Activated naive CD4-positive, alpha-beta T cell (primary cell): ENCODE measurements at regions not wholly inside any gene's neighbourhood (a gene's known extent, or its start where the extent isn't known, plus 50 kb on each side); places are given as distances from the start of the nearest gene placed in this dataset.

ENCODE experiments used
- DNase-seq, 4 experiments: peaks; one replicate each; lab custom pipeline; 2025; lab: John Stamatoyannopoulos, UW

GRCh38 chr11:70930215-70930614, 322.2 kb downstream of the SHANK2 start:
- DNase-seq = no peak

DNA sequence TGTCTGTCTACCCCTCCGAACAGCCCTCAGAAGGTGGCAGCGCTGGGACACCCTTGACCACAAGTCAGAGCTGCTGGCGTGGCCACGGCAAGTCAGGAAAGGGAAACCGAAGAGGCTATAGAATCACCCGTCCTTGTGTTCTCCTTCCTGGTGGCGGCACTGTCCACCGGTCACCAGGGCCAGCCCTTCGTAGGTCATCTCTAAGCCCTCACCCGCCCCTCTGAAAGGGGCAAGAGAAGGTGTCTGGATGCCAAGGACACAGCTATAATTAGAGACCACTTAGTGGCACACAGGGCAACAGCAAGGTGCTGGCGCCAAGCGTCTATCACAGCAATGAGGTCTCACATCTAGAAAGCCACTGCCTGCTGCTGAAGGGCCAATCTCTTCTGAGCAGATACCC, 320.9 kb downstream of the SHANK2 start:
- DNase-seq = no peak

DNA sequence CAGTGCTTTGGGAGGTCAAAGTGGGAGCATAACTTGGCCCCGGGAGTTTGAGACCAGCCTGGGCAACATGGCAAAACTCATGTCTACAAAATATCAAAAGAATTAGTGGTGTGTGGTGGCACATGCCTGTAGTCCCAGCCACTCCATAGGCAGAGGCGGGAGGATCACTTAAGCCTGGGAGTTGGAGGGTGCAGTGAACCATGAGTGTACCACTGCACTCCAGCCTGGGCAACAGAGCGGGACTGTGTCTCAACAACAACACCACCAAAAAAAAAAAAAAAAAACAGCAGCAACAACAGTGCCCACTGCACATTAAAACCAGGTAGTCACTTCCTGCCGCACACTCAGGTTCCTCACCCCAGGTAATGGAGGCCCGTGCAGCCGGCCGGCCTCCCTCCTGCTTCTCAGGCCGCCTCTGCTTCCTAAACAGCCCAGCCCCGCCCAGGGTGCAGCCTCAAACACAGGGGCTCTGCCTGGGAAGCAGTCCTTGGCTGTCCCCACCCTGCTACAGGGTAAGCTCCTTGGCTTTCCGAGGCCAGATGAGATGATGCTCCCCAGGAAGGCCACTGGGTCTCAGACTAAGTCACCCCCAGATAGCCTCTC, 318.3 kb downstream of the SHANK2 start:
- DNase-seq = no peak

DNA sequence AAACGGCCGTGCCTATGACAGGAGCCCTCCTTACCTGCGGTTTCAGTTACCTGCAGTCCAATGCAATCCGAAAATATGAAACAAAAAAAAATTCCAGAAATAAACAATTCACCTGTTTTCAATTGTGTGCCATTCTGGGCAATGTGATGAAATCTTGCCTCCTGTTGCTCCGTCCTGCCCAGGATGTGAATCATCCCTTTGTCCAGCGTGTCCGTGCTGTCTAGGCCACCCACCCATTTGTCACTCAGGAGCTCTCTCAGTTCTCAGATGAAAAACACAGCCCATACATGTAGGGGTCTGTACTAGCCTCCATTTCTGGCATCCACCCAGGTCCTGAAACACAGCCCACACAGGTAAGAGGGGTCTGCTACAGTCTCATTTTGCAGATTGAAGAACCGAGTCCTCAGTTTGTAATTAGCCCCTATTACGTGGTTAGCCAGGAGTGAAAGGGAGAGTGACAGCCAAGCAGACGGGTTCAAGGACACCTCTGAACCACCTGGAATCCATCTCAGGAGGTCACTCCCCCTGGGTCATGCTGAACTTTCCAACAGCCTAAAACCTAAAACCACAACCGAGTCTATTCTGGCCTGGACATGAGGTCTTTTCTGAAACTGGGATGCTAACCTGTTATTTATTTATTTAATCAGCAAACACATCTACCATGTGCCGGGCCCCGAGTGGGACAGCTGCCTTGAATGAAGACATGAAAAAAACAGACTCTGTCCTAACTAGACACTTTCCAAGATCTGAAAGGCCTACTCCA, 317.2 kb downstream of the SHANK2 start:
- DNase-seq = no peak

DNA sequence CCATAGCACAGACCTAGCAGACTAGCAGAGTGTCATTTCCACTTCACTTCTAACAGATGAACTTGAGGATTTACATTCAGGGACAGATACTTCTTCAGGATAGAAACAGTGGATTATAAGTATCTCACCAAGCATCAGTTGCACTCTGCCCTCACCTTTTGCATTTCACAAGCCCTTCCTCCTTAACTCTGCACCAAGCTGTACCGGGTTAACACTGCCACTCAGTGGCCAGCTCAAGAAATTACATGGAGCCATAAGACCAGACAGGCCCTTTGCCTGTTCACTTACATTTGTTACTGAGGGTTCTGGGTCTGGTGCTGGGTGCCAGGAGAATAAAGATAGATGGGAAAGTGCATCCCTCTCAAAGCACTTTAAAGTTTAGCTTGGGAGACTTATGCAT, 309.8 kb downstream of the SHANK2 start:
- no peak for DNase-seq

DNA sequence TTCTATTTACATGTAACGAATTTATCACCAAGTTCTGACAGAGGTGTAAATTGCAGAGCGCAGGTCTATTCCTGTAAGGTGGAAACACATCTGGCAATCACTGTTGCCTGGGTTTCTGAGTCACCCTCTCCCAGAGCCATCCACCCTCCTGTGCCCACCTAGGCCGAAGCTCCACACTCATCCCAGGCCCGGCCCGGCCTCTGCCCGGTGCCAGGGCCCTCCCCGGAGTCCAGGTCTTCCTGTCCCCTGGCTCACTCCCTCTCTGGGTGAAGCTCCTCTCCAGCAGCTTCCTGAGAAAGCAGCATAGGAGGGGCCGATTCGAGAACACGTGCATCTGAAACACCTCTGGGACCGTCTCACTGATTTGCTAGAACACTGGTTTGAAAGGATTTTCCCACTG, 308.2 kb downstream of the SHANK2 start:
- DNase-seq = no peak

DNA sequence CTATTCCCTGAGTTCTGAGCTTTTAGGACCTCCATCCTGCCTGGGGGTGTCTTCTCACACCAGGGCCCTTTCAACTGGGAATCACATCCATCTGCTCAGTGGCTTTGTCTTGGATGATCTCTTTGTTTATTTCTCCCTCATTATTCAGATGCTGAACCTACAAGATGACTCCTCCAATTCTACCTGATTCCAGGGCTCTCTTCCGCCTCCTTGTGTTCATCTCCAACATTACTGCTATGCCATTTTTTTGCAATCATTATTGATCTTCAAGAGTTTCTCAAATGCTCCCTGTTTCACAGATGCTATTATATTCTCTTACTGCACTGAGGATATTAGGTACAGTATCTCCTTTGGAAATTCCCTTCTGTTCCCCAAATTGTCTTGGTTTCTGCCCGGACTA, 307.7 kb downstream of the SHANK2 start:
- no peak for DNase-seq

DNA sequence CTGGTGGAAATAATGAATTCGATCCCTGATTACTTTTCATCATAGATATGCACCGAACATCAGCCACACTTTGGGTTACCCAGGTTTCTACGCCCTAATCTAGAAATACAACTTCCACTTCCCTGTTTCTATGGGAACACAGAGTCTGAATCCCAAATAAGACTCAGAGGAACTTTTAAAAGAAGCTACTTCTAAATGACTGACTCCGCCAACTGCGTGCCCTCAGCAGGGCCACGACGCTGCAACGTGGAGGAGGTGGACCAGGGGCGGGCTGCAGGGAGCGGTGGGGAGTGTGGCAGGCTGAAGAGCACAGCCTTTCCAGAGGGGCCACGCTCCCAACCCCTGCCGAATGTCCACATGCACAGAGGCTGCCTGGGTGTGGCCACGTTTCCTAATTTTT, 304.0 kb downstream of the SHANK2 start:
- DNase-seq = no peak

DNA sequence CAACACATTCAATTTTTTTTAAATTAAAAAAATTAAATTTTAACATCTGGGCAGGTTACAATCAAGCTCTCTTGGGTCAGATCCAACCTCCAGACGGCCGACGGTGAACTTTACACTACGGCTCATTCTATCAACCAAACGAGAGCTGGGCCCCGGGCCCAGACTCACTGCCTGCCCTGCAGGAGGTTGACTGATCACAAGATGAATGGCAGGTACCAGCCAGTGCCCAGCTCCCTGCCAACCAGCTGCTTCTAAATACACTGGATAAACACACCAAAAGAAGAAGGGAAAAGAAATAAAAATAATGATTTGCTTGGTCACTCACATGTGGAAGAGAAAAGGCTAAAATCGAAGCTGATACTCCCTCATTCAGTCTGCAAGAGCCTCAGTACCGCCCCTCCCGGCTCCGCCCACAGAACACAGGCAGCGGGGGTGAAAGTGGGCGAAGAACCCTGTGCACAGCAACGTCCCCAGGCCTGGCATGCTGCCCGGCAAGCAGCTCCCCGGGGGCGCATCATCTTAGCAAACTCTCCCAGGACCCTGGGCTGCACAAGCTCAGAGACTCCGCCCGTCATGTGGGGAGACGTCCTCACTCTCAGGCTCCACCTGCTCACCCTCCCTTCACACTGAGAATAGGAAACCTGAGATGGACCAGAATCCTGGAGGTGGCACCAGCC, 303.4 kb downstream of the SHANK2 start:
- no peak for DNase-seq

DNA sequence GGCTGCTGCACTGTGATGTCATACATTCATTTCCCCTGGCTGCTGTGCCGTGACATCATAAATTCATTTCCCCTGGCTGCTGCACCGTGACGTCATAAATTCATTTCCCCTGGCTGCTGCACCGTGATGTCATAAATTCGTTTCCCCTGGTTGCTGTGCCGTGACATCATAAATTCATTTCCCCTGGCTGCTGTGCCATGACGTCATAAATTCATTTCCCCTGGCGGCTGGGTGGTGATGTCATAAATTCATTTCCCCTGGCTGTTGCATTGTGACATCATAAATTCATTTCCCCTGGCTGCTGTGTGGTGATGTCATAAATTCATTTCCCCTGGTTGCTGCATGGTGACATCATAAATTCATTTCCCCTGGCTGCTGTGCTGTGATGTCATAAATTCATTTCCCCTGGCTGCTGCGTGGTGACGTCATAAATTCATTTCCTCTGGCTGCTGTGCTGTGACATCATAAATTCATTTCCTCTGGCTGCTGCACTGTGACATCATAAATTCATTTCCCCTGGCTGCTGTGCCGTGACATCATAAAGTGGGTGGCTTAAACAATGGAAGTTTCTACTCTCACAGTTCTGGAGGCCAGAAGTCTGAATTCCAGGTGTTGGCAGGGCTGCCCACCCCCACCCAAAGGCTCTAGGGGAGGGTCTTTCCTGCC, 301.1 kb downstream of the SHANK2 start:
- no peak for DNase-seq

GRCh38 chr11:70952191-70952590, 300.2 kb downstream of the SHANK2 start:
- no peak for DNase-seq

DNA sequence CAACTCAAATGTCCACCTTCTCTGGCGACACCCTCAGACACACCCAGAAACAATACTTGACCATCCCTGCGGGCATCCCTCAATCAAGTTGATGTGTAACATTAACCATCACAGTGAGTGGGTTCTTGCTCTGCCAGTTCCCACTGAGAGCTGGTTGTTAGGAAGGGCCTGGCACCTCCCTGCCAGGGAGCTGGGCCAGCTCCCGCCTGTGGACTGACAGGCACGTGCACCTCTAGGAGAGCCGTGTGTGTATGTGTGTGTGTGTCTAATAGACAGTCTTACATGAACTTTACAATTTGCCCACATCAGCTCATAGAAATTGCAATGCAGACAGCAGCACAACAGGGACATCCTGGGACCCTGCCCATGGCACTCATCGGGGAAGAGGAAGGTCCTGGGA, 298.7 kb downstream of the SHANK2 start:
- DNase-seq = no peak

- DNase-seq = no peak
Observed at GRCh38 chr11:70954471-70954870, 297.9 kb downstream of the SHANK2 start.
